GM19397 (cell line): ENCODE measurements at regions not wholly inside any gene's neighbourhood (a gene's known extent, or its start where the extent isn't known, plus 50 kb on each side); places are given as distances from the start of the nearest gene placed in this dataset.
"Not testable (repeated sequence)": the region's sequence is repeated elsewhere in the genome, so short reads cannot be mapped to it uniquely, and the experiment has no call there.

Experiments
- ATAC-seq: cut with Tn5 transposase; IDR thresholded peaks from one replicate; pipeline ENCODE4 v1.9.1; 2021; ENCODE audit warnings: mild to moderate bottlenecking, moderate library complexity; ENCODE audit not compliant: unreplicated experiment

GRCh38 chr4:143819029-143819428 lies 86.3 kb downstream of the GYPE start:
- no peak for ATAC-seq

GRCh38 chr4:143817866-143818265 lies 87.5 kb downstream of the GYPE start:
- ATAC-seq = not testable (repeated sequence)

- not testable (repeated sequence) for ATAC-seq
These were observed 90.0 kb downstream of the GYPE start for GRCh38 chr4:143815375-143815774.

DNA sequence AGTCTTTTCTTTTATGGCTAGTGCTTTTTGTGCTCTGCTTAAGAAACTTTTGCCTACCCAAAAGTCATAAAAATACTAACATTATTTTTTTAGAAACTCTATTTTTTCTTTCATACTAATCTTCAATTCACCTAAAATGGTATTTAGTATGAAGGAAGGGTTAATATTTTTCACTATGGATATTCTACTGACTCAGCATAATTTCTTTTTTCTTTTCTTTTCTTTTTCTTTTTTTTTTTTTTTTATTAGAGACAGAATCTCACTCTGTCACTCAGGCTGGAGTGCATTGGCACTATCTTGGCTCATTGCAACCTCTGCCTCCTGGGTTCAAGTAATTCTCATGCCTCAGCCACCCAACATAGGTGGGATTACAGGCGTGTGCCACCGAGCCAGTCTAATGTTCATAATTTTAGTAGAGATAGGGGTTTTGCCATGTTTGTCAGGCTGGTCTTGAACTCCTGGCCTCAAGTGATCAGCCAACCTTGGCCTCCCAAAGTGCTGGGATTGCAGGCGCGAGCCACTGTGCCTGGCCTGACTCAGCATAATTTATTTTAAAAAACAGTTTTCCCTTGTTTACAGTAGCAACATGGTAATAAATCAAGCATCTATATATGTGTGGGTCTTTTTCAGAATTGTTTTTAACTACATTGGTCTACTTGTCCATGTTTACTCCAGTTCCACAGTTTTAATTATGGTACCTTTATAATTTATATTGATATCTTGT lies 91.8 kb downstream of the GYPE start:
- not testable (repeated sequence) for ATAC-seq

GRCh38 chr4:143791693-143792092 lies 91.2 kb upstream of the FREM3 start:
- not testable (repeated sequence) for ATAC-seq

DNA sequence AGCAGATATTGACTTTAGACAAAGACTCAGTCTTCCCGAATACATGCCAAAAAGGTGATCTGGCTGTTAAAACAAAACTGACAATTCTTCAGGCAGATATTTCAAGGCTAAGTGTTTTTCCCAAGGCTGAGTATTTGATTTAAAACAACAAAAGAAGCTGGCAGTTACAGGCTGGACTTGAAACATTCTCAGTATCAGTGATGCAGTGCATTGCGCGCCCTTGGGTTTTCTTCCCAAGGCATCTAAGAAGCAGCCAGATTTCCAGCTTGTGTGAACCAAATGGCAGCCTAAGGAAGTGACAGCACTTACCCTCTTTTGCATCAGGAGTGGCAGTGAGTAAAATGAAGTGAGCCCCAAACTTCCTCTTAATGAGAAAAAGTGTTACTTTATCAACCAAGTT lies 90.0 kb upstream of the FREM3 start:
- not testable (repeated sequence) for ATAC-seq

GRCh38 chr4:143789618-143790017 lies 89.1 kb upstream of the FREM3 start:
- not testable (repeated sequence) for ATAC-seq

DNA sequence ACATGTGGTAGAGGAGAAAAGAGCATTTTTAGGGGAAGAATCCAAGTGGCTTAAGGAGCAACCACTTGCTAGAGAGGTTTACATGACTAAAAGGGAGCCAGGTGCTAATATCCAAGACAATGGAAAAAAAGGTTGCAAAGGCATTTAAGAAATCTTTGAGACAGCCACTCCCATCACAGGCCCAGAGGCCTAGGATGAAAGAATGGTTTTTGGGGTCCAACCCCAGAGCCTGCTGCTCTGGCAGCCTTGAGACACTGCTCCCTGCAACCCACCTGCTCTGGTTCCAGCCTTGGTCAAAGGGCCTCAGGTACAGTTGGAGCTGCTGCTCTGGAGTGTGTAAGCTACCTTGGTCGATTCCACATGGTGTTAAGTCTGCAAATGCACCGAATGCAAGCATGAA lies 84.1 kb upstream of the FREM3 start:
- no peak for ATAC-seq

- ATAC-seq = no peak
These were observed 82.0 kb upstream of the FREM3 start for GRCh38 chr4:143782521-143782920.

GRCh38 chr4:143773998-143774895 lies 73.8 kb upstream of the FREM3 start:
- ATAC-seq = peak; percentile 100

DNA sequence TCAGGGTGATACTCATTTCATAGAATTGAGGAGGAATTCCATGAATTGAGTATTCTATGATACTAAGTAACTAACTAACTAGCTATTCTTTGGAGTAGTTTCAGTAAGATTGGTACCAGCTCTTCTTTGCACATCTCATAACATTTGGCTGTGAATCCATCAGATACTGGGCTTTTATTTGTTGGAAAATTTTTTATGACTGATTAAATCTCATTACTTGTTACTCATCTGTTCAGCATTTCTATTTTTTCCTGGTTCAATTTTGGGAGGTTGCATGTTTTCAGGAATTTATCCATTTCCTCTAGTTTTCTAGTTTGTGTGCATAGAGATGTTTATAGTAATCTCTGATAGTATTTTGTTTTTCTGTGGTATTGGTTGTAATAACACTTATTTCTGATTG lies 70.8 kb upstream of the FREM3 start:
- no peak for ATAC-seq

- ATAC-seq = no peak
These were observed 67.6 kb upstream of the FREM3 start for GRCh38 chr4:143768007-143768591.

DNA sequence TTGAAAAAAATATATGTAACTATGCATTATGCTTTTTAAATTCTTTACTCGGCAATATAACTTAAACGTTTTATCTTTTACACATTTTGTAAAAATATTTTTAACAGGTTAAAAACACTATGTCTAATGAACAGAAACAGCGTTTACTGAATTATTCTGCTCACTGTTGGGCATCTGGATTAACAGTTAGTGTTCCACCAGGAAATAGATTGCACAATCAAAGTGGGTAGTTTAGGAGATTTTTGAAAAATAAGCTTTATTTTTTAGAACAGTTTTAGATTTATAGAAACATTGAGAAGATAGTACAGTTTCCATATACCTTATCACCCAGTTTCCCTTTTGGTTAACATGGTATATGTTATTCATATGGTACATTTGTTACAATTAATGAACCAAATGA lies 63.1 kb upstream of the FREM3 start:
- no peak for ATAC-seq

GRCh38 chr4:143762511-143762910 lies 62.0 kb upstream of the FREM3 start:
- ATAC-seq = no peak
